Neuron (in vitro differentiated cells): ENCODE measurements at regions not wholly inside any gene's neighbourhood (a gene's known extent, or its start where the extent isn't known, plus 50 kb on each side); places are given as distances from the start of the nearest gene placed in this dataset.

ENCODE experiments used
- H2AFZ ChIP-seq: one replicate; pipeline ENCODE4 v1.6.1; 2013; ENCODE audit warnings: low read depth, mild to moderate bottlenecking, inconsistent platforms, low read length, moderate library complexity
- H3K27me3 ChIP-seq: one replicate; pipeline ENCODE4 v1.6.1; 2013; ENCODE audit warnings: low read length; ENCODE audit not compliant: insufficient read depth
- H3K36me3 ChIP-seq: one replicate; pipeline ENCODE4 v1.6.1; 2013; ENCODE audit warnings: low read length; ENCODE audit not compliant: insufficient read depth
- H3K4me1 ChIP-seq: one replicate; pipeline ENCODE4 v1.6.1; 2013; ENCODE audit warnings: low read length; ENCODE audit not compliant: insufficient read depth
- H3K4me3 ChIP-seq: 2 replicates; pipeline ENCODE4 v1.5.1; 2013; ENCODE audit warnings: mild to moderate bottlenecking, low read length, moderate library complexity
- H3K9me3 ChIP-seq: one replicate; pipeline ENCODE4 v1.6.1; 2013; ENCODE audit warnings: low read length

- Histone ChIP-seq H2AFZ (no peak overlapping the region), H3K27me3 (no peaks in the 10 kb centered on the region), H3K9me3 (no peaks in the 10 kb centered on the region), H3K4me1 (peaks cover 5% of the 10 kb centered on the region), H3K4me3 (no peak overlapping the region), H3K36me3 (no peaks in the 10 kb centered on the region)
Observed at GRCh38 chr18:25962919-25963318, 127.5 kb downstream of the SS18 start.

- Histone ChIP-seq H2AFZ (no peak overlapping the region), H3K9me3 (no peaks in the 10 kb centered on the region), H3K4me3 (no peak overlapping the region), H3K27me3 (no peaks in the 10 kb centered on the region), H3K36me3 (no peaks in the 10 kb centered on the region), H3K4me1 (peaks cover 5% of the 10 kb centered on the region)
Observed at GRCh38 chr18:25962176-25962575, 128.2 kb downstream of the SS18 start.

GRCh38 chr18:25957017-25957416 lies 133.4 kb downstream of the SS18 start:
- H3K9me3 ChIP-seq, result no peaks in the 10 kb centered on the region
- H3K36me3 ChIP-seq, result no peaks in the 10 kb centered on the region
- no peaks in the 10 kb centered on the region for H3K4me1 ChIP-seq
- no peak overlapping the region for H2AFZ ChIP-seq
- H3K4me3 ChIP-seq, result no peak overlapping the region
- H3K27me3 ChIP-seq, result no peaks in the 10 kb centered on the region

- no peaks in the 10 kb centered on the region for H3K27me3 ChIP-seq
- H3K4me3 ChIP-seq, result no peak overlapping the region
- no peak overlapping the region for H2AFZ ChIP-seq
- no peaks in the 10 kb centered on the region for H3K4me1 ChIP-seq
- H3K36me3 ChIP-seq, result no peaks in the 10 kb centered on the region
- no peaks in the 10 kb centered on the region for H3K9me3 ChIP-seq
Observed at GRCh38 chr18:25953111-25953510, 137.3 kb downstream of the SS18 start.

- H3K9me3 ChIP-seq, result no peaks in the 10 kb centered on the region
- no peaks in the 10 kb centered on the region for H3K4me1 ChIP-seq
- no peak overlapping the region for H3K4me3 ChIP-seq
- H3K36me3 ChIP-seq, result no peaks in the 10 kb centered on the region
- H2AFZ ChIP-seq, result no peak overlapping the region
- H3K27me3 ChIP-seq, result no peaks in the 10 kb centered on the region
Observed at GRCh38 chr18:25950321-25950720, 140.1 kb downstream of the SS18 start.

GRCh38 chr18:25946540-25946939 lies 143.9 kb downstream of the SS18 start:
- Histone ChIP-seq H3K36me3 (no peaks in the 10 kb centered on the region), H3K9me3 (no peaks in the 10 kb centered on the region), H2AFZ (no peak overlapping the region), H3K4me3 (no peak overlapping the region), H3K27me3 (no peaks in the 10 kb centered on the region), H3K4me1 (no peaks in the 10 kb centered on the region)

- no peaks in the 10 kb centered on the region for H3K9me3 ChIP-seq
- no peak overlapping the region for H2AFZ ChIP-seq
- no peaks in the 10 kb centered on the region for H3K4me1 ChIP-seq
- H3K27me3 ChIP-seq, result no peaks in the 10 kb centered on the region
- no peaks in the 10 kb centered on the region for H3K36me3 ChIP-seq
- H3K4me3 ChIP-seq, result no peak overlapping the region
Observed at GRCh38 chr18:25935356-25935755, 155.1 kb downstream of the SS18 start.

- no peaks in the 10 kb centered on the region for H3K4me1 ChIP-seq
- no peak overlapping the region for H2AFZ ChIP-seq
- no peaks in the 10 kb centered on the region for H3K9me3 ChIP-seq
- H3K27me3 ChIP-seq, result no peaks in the 10 kb centered on the region
- no peaks in the 10 kb centered on the region for H3K36me3 ChIP-seq
- no peak overlapping the region for H3K4me3 ChIP-seq
Observed at GRCh38 chr18:25931126-25931525, 159.3 kb downstream of the SS18 start.

- H3K27me3 ChIP-seq, result no peaks in the 10 kb centered on the region
- H3K36me3 ChIP-seq, result no peaks in the 10 kb centered on the region
- no peaks in the 10 kb centered on the region for H3K9me3 ChIP-seq
- no peak overlapping the region for H2AFZ ChIP-seq
- H3K4me1 ChIP-seq, result no peaks in the 10 kb centered on the region
- no peak overlapping the region for H3K4me3 ChIP-seq
Observed at GRCh38 chr18:25929787-25930186, 160.6 kb downstream of the SS18 start.

- no peaks in the 10 kb centered on the region for H3K36me3 ChIP-seq
- no peaks in the 10 kb centered on the region for H3K4me1 ChIP-seq
- H2AFZ ChIP-seq, result no peak overlapping the region
- no peaks in the 10 kb centered on the region for H3K9me3 ChIP-seq
- no peaks in the 10 kb centered on the region for H3K27me3 ChIP-seq
- no peak overlapping the region for H3K4me3 ChIP-seq
Observed at GRCh38 chr18:25927830-25928229, 162.6 kb downstream of the SS18 start.

GRCh38 chr18:25923193-25923592 lies 167.2 kb downstream of the SS18 start:
- Histone ChIP-seq H3K9me3 (no peaks in the 10 kb centered on the region), H2AFZ (no peak overlapping the region), H3K27me3 (no peaks in the 10 kb centered on the region), H3K4me1 (no peaks in the 10 kb centered on the region), H3K36me3 (no peaks in the 10 kb centered on the region), H3K4me3 (no peak overlapping the region)

- Histone ChIP-seq H3K4me1 (no peaks in the 10 kb centered on the region), H3K36me3 (no peaks in the 10 kb centered on the region), H3K4me3 (no peak overlapping the region)
Observed at GRCh38 chr18:25921677-25922421, 168.6 kb downstream of the SS18 start.

GRCh38 chr18:25915907-25916306 lies 174.5 kb downstream of the SS18 start:
- no peaks in the 10 kb centered on the region for H3K9me3 ChIP-seq
- no peak overlapping the region for H3K4me3 ChIP-seq
- no peaks in the 10 kb centered on the region for H3K4me1 ChIP-seq
- H3K27me3 ChIP-seq, result no peaks in the 10 kb centered on the region
- H3K36me3 ChIP-seq, result no peaks in the 10 kb centered on the region
- H2AFZ ChIP-seq, result no peak overlapping the region

More at GRCh38 chr18:25921677-25922421, 168.6 kb downstream of the SS18 start:
- no peaks in the 10 kb centered on the region for H3K9me3 ChIP-seq
- H2AFZ ChIP-seq, result no peak overlapping the region
- no peaks in the 10 kb centered on the region for H3K27me3 ChIP-seq

- Histone ChIP-seq H2AFZ (no peak overlapping the region), H3K9me3 (peaks cover 5% of the 10 kb centered on the region), H3K4me3 (no peak overlapping the region), H3K27me3 (no peaks in the 10 kb centered on the region), H3K36me3 (no peaks in the 10 kb centered on the region), H3K4me1 (peaks cover 4% of the 10 kb centered on the region)
Observed at GRCh38 chr18:25898965-25899364, 191.4 kb downstream of the SS18 start.
